ENCODE measurements at regions not wholly inside any gene's neighbourhood (a gene's known extent, or its start where the extent isn't known, plus 50 kb on each side); places are given as distances from the start of the nearest gene placed in this dataset.

GRCh38 chr16:87171723-87172122 is 145.5 kb downstream of the C16orf95 start:
- TF ChIP-seq ZNF274 (IDR thresholded peaks at IDR 0.05; ENCODE audit: low read depth, low read length) (no peak), YY1 (IDR thresholded peaks at IDR 0.05; ENCODE audit: insufficient read depth, insufficient read length) (no peak), SUZ12 (IDR thresholded peaks at IDR 0.05; ENCODE audit: extremely low read depth, insufficient read depth, insufficient read length) (no peak)
